K562 (cell line): ENCODE measurements at regions not wholly inside any gene's neighbourhood (a gene's known extent, or its start where the extent isn't known, plus 50 kb on each side); places are given as distances from the start of the nearest gene placed in this dataset.

ENCODE experiments used
- ATAC-seq: fragments of 200-7000 bp; cut with Tn5 transposase; 3 replicates; pipeline ENCODE4 v1.9.1; 2020; ENCODE audit warnings: moderate library complexity
- BruUV-seq: library from RNA; stranded (reverse); fragments of 400-500 nt; replicated peaks from 2 replicates; lab custom pipeline; 2021; lab: Mats Ljungman, UMichigan
- CTCF ChIA-PET: fragments of 300-600 bp; formaldehyde crosslinking; extraction: SDS; loops from one replicate; lab custom pipeline; 2021; ENCODE audit warnings: low intra/inter-chr PET ratio; lab: Yijun Ruan, JAX
- POLR2A ChIA-PET: fragments of 300-600, 350-650 bp; sonication (Branson Sonifier 250); formaldehyde crosslinking; extraction: SDS; loops from one replicate; lab custom pipeline; 2021; ENCODE audit warnings: antibody characterized with exemption, inconsistent platforms; lab: Yijun Ruan, JAX
- DNase-seq, 4 experiments: peaks; one replicate each; pipeline versions ENCODE4 v3.0.0 to v3.0.0-alpha.2; 2011 to 2018; ENCODE audit warnings: low spot score in 3 of 4, mixed read lengths in 3 of 4; ENCODE audit errors: extremely low read depth in 1 of 4
- FAIRE-seq: peaks from 2 replicates; lab custom pipeline; 2011; peaks lifted over from hg19 to GRCh38; lab: Jason Lieb, UNC
- H2AFZ ChIP-seq: 2 replicates; pipeline ENCODE4 v1.6.0; 2011; ENCODE audit warnings: low read depth, low read length, control low read depth, inconsistent platforms
- H3K27ac ChIP-seq: fragments of 200-600 bp; 3 replicates; pipeline ENCODE4 v1.8.0; 2011; ENCODE audit warnings: low read depth, mild to moderate bottlenecking, control low read depth, inconsistent platforms, low read length, moderate library complexity, mixed read lengths; ENCODE audit errors: extremely low read depth
- H3K27me3 ChIP-seq, 2 experiments: fragments of 300-600 bp in 1 of 2; 2 replicates in 1 of 2; 3 replicates in 1 of 2; pipeline versions ENCODE4 v1.6.0 to v1.8.0; 2011; ENCODE audit warnings: inconsistent platforms in 2 of 2, low read length in 2 of 2, mild to moderate bottlenecking in 1 of 2, mixed read lengths in 1 of 2, moderate library complexity in 1 of 2; ENCODE audit not compliant: control insufficient read depth in 2 of 2, insufficient read depth in 2 of 2
- H3K36me3 ChIP-seq: fragments of 300-600 bp; 3 replicates; pipeline ENCODE4 v1.8.0; 2011; ENCODE audit warnings: mild to moderate bottlenecking, low read length, inconsistent platforms; ENCODE audit not compliant: control insufficient read depth, insufficient read depth
- H3K4me1 ChIP-seq, 2 experiments: fragments of 200-600 bp in 1 of 2; replicated peaks in 1 of 2; 2 replicates in 1 of 2; 3 replicates in 1 of 2; pipeline versions ENCODE4 v1.5.1 to v1.8.0; 2011; ENCODE audit warnings: inconsistent platforms in 2 of 2, low read length in 2 of 2, mild to moderate bottlenecking in 1 of 2, mixed read lengths in 1 of 2, moderate library complexity in 1 of 2; ENCODE audit not compliant: control insufficient read depth in 2 of 2, insufficient read depth in 2 of 2
- H3K4me2 ChIP-seq: 2 replicates; pipeline ENCODE4 v1.6.1; 2011; ENCODE audit warnings: low read length, control low read depth, inconsistent platforms, mixed read lengths; ENCODE audit not compliant: insufficient read depth
- H3K4me3 ChIP-seq: fragments of 200-600 bp; sonication (generic), shearing (Covaris generic); 2 replicates; pipeline ENCODE4 v1.5.1; 2016; ENCODE audit warnings: control low read depth, inconsistent platforms
- H3K79me2 ChIP-seq: fragments of 200-600 bp; 3 replicates; pipeline ENCODE4 v1.8.0; 2011; ENCODE audit warnings: low read length, inconsistent platforms; ENCODE audit not compliant: control insufficient read depth, insufficient read depth
- H3K9ac ChIP-seq, 2 experiments: 2 replicates each; pipeline versions ENCODE4 v1.6.0 to v1.6.1; 2011; ENCODE audit warnings: low read depth in 2 of 2, low read length in 2 of 2, control low read depth in 1 of 2, inconsistent platforms in 1 of 2, mild to moderate bottlenecking in 1 of 2, mixed read lengths in 1 of 2; ENCODE audit not compliant: insufficient read depth in 1 of 2
- H3K9me1 ChIP-seq: one replicate; pipeline ENCODE4 v1.6.0; 2011; ENCODE audit warnings: inconsistent platforms, mild to moderate bottlenecking, low read length, moderate library complexity; ENCODE audit not compliant: control insufficient read depth, insufficient read depth
- H3K9me3 ChIP-seq: replicated peaks from 2 replicates; pipeline ENCODE4 v1.5.1; 2011; ENCODE audit warnings: low read depth, low read length, inconsistent platforms; ENCODE audit not compliant: control insufficient read depth, insufficient read depth
- H4K20me1 ChIP-seq: replicated peaks from 2 replicates; pipeline ENCODE4 v1.6.1; 2011; ENCODE audit warnings: low read length, inconsistent platforms, mixed read lengths; ENCODE audit not compliant: control insufficient read depth, insufficient read depth
- EHMT2 ChIP-seq: fragments of 450-650 bp; IDR thresholded peaks from 2 replicates; pipeline ENCODE4 v1.6.1; 2018; ENCODE audit warnings: antibody characterized with exemption
- HNRNPUL1 ChIP-seq: fragments of 200-400 bp; formaldehyde crosslinking; IDR thresholded peaks from 2 replicates; pipeline ENCODE4 v1.6.1; 2017; ENCODE audit warnings: low read length
- MIER1 ChIP-seq: fragments of 450-650 bp; IDR thresholded peaks from 2 replicates; pipeline ENCODE4 v1.6.1; 2016; ENCODE audit warnings: antibody characterized with exemption, mild to moderate bottlenecking, low read depth
- MITF ChIP-seq: IDR thresholded peaks from 2 replicates; pipeline ENCODE4 v1.6.1; 2014; ENCODE audit warnings: antibody characterized with exemption
- REST ChIP-seq, 2 experiments: fragments of 450-650 bp; formaldehyde crosslinking in 1 of 2; IDR thresholded peaks; 2 replicates each; pipeline versions ENCODE4 v1.4.0 to v1.6.1; 2014 to 2020; ENCODE audit warnings: mild to moderate bottlenecking in 2 of 2, borderline replicate concordance in 1 of 2, low read depth in 1 of 2
- ZBTB7A ChIP-seq: IDR thresholded peaks from 2 replicates; pipeline ENCODE4 v1.6.1; 2011; ENCODE audit warnings: low read depth, mild to moderate bottlenecking, low read length, moderate library complexity, borderline replicate concordance; ENCODE audit not compliant: control insufficient read depth
- WGBS: fragments of 100-300 bp; shearing (Covaris generic); methylation state at CpG from one replicate; pipeline ENCODE4 v1.1.6; 2016; ENCODE audit warnings: low coverage, mixed read lengths; ENCODE audit not compliant: insufficient coverage; ENCODE audit errors: missing lambda C conversion rate; 5-methylcytosine and 5-hydroxymethylcytosine counted together
- in situ Hi-C: fragments of 300-500 bp; cut with MboI; formaldehyde crosslinking; loops from 4 replicates; pipeline ENCODE4 v1.15.0; 2018; ENCODE audit warnings: inconsistent platforms, mixed read lengths
- intact Hi-C: fragments of 100-400 bp; cut with micrococcal nuclease; formaldehyde crosslinking; loops from 2 replicates; pipeline ENCODE4 v1.14.2; 2022
- TF ChIP-seq, protein P1 (sequence below): sonication (generic); formaldehyde crosslinking; IDR thresholded peaks from 2 replicates; pipeline ENCODE4 v1.8.0; 2022; ENCODE audit warnings: mild to moderate bottlenecking, missing genetic modification reagents

DNA sequence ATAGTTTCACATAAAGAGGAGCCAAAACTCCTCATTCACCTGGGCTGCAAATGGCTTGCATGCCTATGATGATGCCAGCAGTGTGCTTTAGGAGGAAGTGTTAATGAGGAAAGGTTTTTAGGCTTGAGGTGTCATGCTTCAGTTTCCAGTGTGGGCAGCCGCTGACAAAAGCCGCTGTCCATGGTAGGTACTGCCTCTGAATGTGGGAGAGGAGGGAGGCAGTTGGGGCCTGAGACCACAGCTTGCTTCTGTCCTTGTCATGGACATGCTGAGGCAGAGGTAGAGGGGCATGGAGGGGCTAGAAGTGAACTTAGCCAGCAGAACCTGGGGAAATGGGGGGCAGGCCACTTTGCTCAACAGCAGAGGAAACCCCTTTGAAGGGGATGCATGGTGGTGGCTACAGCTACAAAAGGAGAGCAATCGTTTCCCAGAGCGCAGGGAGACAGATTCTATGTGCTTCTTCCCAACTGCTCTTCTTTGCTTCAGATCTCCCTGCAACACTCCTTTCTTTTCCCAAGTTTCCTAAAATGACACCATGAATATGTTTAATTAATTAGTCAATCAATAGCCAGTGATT lies 372.1 kb upstream of the CNR1 start:
- in situ Hi-C loops = no loop called here
- Histone ChIP-seq H3K27me3 (peaks cover 0 to 21% of the 10 kb centered on the region in 2 experiments; a peak in 4 of 5 replicates), H3K4me3 (no peak overlapping the region), H3K9me3 (no peaks in the 10 kb centered on the region), H3K9me1 (no peaks in the 10 kb centered on the region)
- ATAC-seq = peak; percentile 64; the same call in 2 of the 3 replicates
- POLR2A ChIA-PET = interaction anchor here (0.6 to 1.7 kb wide), 2 partner anchors 8 to 1055 kb away, joined by 3 to 4 read pairs; no protein-coding TSS in a partner anchor
- TF ChIP-seq MIER1 (peak; percentile 86), REST (IDR thresholded peaks at IDR 0.05; ENCODE audit: borderline replicate concordance) (peak; percentile 96), REST (CRISPR knock-in tag; IDR thresholded peaks at IDR 0.05; ENCODE audit: low read depth) (peak; percentile 91), HNRNPUL1 (no peak), MITF (no peak), ZBTB7A (no peak), EHMT2 (peak; percentile 92)
- TF ChIP-seq, protein P1, sequence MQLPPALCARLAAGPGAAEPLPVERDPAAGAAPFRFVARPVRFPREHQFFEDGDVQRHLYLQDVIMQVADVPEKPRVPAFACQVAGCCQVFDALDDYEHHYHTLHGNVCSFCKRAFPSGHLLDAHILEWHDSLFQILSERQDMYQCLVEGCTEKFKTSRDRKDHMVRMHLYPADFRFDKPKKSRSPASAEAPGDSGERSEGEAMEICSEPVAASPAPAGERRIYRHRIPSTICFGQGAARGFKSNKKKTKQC (CRISPR knock-in tag) = 0 out of 2 replicates have a peak, but pooled peaks have one; percentile 39
- TF ChIP-seq, all 486 proteins: peak for 4
- no peak overlapping the region for H2AFZ ChIP-seq
- no peaks in the 10 kb centered on the region for H3K4me1 ChIP-seq
- CTCF ChIA-PET = no interaction called here
- H4K20me1 ChIP-seq = no peaks in the 10 kb centered on the region
- DNase-seq (peak in 3 of 4 experiments; percentile 12 to 17 (median 13)), FAIRE-seq (no peak)
- no peak overlapping the region for H3K4me2 ChIP-seq
- H3K36me3 ChIP-seq = no peaks in the 10 kb centered on the region
- H3K79me2 ChIP-seq = no peaks in the 10 kb centered on the region
- BruUV-seq = no TSS peak
- intact Hi-C loops = no loop called here
- H3K9ac ChIP-seq = no peak overlapping the region
- WGBS = 3% methylated on average over 4 of the region's 4 CpGs
- H3K27ac ChIP-seq = no peak overlapping the region
